Fibroblast of mammary gland (primary cell): ENCODE measurements at regions not wholly inside any gene's neighbourhood (a gene's known extent, or its start where the extent isn't known, plus 50 kb on each side); places are given as distances from the start of the nearest gene placed in this dataset.

Experiments used
- DNase-seq: peaks from one replicate; pipeline ENCODE4 v3.0.0-alpha.2; 2010; ENCODE audit warnings: low read depth
- H3K4me3 ChIP-seq: 2 replicates; pipeline ENCODE4 v1.5.1; 2011; ENCODE audit warnings: low read depth, mild to moderate bottlenecking, low read length, moderate library complexity; ENCODE audit not compliant: control insufficient read depth
- TF ChIP-seq, protein P1 (sequence below): conservative IDR thresholded peaks from 2 replicates; pipeline ENCODE4 v1.5.1; 2011; ENCODE audit warnings: low read depth, low read length, inconsistent platforms; ENCODE audit not compliant: control insufficient read depth, insufficient read depth

GRCh38 chr10:78718032-78718572 lies 350.7 kb upstream of the ZMIZ1 start:
- H3K4me3 ChIP-seq = no peak overlapping the region
- no peak for DNase-seq
- TF ChIP-seq, protein P1, sequence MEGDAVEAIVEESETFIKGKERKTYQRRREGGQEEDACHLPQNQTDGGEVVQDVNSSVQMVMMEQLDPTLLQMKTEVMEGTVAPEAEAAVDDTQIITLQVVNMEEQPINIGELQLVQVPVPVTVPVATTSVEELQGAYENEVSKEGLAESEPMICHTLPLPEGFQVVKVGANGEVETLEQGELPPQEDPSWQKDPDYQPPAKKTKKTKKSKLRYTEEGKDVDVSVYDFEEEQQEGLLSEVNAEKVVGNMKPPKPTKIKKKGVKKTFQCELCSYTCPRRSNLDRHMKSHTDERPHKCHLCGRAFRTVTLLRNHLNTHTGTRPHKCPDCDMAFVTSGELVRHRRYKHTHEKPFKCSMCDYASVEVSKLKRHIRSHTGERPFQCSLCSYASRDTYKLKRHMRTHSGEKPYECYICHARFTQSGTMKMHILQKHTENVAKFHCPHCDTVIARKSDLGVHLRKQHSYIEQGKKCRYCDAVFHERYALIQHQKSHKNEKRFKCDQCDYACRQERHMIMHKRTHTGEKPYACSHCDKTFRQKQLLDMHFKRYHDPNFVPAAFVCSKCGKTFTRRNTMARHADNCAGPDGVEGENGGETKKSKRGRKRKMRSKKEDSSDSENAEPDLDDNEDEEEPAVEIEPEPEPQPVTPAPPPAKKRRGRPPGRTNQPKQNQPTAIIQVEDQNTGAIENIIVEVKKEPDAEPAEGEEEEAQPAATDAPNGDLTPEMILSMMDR = no peak

GRCh38 chr10:78719276-78719675 lies 349.5 kb upstream of the ZMIZ1 start:
- H3K4me3 ChIP-seq = no peak overlapping the region
- no peak for DNase-seq
- TF ChIP-seq, protein P1 = no peak

DNA sequence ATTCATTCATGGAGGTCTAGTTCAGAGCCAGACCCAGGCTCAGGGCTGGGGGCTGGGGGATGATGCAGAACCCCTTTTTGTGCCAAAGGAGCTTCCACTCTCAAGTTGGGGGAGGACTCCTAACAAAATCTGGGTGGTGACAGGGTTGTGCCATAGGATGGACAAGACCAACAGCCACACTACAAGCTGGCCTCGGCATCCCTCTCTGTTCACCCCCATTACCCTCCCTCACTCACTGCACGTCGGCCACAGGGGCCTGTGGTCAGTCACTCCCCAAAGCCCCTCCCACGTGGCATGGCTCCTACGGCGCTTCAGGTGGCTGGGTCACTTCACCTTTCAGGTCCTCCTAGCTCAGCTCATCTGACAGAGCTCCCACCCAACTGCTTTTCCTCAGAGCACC lies 348.7 kb upstream of the ZMIZ1 start:
- DNase-seq = no peak
- TF ChIP-seq, protein P1 = no peak
- H3K4me3 ChIP-seq = no peak overlapping the region

DNA sequence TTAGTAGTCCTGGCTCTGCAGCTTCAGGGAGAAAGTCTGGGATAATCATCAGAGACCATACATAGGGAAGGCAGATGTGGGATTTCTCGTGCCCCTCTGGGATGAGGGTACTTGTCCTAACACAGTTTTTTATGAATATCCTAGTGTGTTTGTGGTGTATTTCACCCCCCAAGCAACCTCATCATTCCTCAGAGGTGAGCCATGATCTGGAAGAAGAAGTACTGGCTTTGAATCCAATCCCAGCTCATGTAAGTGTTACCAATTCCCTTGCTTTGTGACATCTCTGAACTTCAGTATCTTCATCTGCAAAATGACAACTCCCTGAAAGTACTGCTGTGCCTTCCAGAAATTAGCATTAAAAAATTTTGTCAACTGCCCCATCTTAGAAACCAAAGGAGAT lies 347.5 kb upstream of the ZMIZ1 start:
- no peak for DNase-seq
- no peak overlapping the region for H3K4me3 ChIP-seq
- TF ChIP-seq, protein P1 = no peak

GRCh38 chr10:78724846-78725245 lies 343.9 kb upstream of the ZMIZ1 start:
- no peak overlapping the region for H3K4me3 ChIP-seq
- no peak for DNase-seq
- TF ChIP-seq, protein P1 = no peak

DNA sequence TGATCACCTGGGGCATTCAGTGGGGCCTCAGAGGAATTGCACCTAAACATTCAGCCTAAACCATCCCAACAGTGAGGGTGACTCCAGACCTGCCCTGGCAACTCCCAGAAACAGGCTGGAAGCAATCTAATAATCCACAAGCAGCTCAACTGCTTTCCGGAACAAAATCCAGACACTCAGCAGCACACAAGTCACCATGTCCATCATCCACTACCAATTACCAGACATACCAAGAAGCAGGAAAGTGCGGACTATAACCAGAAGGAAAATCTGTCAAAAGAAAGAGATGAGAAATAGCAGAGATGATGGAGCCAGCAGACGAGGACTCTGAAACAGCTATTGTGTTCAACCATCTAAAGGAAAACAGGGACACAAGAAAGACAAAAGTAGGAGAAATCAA lies 342.6 kb upstream of the ZMIZ1 start:
- TF ChIP-seq, protein P1 = no peak
- H3K4me3 ChIP-seq = no peak overlapping the region

DNA sequence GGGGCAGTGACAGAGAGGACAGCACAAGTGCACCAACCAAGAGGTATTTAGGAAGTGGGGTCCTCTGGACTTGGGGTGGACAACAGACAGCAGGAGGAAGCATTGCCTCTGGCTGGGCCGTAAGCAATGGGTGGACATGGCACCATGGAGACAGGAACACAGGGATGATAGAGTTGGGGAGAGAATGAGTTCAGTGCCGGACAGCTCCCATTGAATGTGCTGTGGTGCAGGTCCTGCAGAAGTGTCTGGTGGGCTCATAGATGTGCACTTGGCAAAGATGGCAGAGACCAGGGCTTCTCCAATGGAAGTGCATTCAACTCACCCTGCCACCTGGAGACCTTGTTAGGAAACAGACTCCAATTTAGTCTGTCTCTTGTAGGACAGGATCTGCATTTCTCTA lies 341.5 kb upstream of the ZMIZ1 start:
- DNase-seq = no peak
- TF ChIP-seq, protein P1 = no peak
- H3K4me3 ChIP-seq = no peak overlapping the region

More for the DNA sequence above, 342.6 kb upstream of the ZMIZ1 start:
- no peak for DNase-seq
